Adrenal gland (tissue), 9 donors: ENCODE measurements at regions not wholly inside any gene's neighbourhood (a gene's known extent, or its start where the extent isn't known, plus 50 kb on each side); places are given as distances from the start of the nearest gene placed in this dataset.

Experiments
- DNase-seq, 7 donors: peaks; one replicate each; pipeline ENCODE4 v3.0.0-alpha.2; 2019 to 2020
- H3K27ac ChIP-seq, 5 donors: fragments of 200-600 bp; sonication (generic) in 4 of 5; 1 replicate in 3 of 5; 2 replicates in 2 of 5; pipeline versions ENCODE4 v1.5.1 to v1.8.0; 2016 to 2020; ENCODE audit warnings: mild to moderate bottlenecking in 1 of 5
- H3K27me3 ChIP-seq: fragments of 200-600 bp; 2 replicates; pipeline ENCODE4 v1.8.0; 2021
- H3K36me3 ChIP-seq, 2 donors: fragments of 200-600 bp; replicated peaks in 1 of 2; 1 replicate in 1 of 2; 2 replicates in 1 of 2; pipeline versions ENCODE4 v1.5.1 to v1.8.0; 2018 to 2022
- H3K4me1 ChIP-seq, 2 donors: fragments of 200-600 bp; replicated peaks in 1 of 2; 1 replicate in 1 of 2; 2 replicates in 1 of 2; pipeline versions ENCODE4 v1.5.1 to v1.8.0; 2018 to 2021
- H3K4me3 ChIP-seq, 4 donors: fragments of 200-600 bp; sonication (generic) in 3 of 4; one replicate each; pipeline ENCODE4 v1.5.1; 2016 to 2018
- H3K9me3 ChIP-seq, 3 donors: fragments of 200-600 bp; sonication (generic) in 1 of 3; replicated peaks in 1 of 3; 1 replicate in 2 of 3; 2 replicates in 1 of 3; pipeline versions ENCODE4 v1.5.1 to v1.8.0; 2016 to 2021
- POLR2A ChIP-seq, 2 donors: fragments of 450-650 bp; IDR thresholded peaks; one replicate each; pipeline ENCODE4 v1.6.1; 2017; ENCODE audit warnings: antibody characterized with exemption in 2 of 2, mild to moderate bottlenecking in 2 of 2, moderate library complexity in 1 of 2
- WGBS, 4 donors: extraction: QIAGEN DNeasy Blood & Tissue Kit in 2 of 4; methylation state at CpG; one replicate each; pipeline versions ENCODE4 v1.1.5 to v1.1.7; 2013 to 2017; 5-methylcytosine and 5-hydroxymethylcytosine counted together
- intact Hi-C, 2 donors: fragments of 100-400 bp; cut with DNase I; formaldehyde crosslinking; loops; one replicate each; pipeline versions ENCODE4 v1.14.1 to v1.15.0; 2022 to 2023
- TF ChIP-seq, protein P1 (sequence below), 6 experiments: fragments of 450-650 bp in 4 of 6; fragments of 200-600 bp in 2 of 6; sonication (generic) in 1 of 6; IDR thresholded peaks; 1 replicate in 5 of 6; 2 replicates in 1 of 6; pipeline versions ENCODE4 v1.5.1 to v1.8.0; 2016 to 2021; ENCODE audit warnings: antibody characterized with exemption in 6 of 6, mild to moderate bottlenecking in 2 of 6, moderate library complexity in 1 of 6
- donor health status: healthy with polysubstance abuse.
- donor health status: Bipolar disorder and iron deficiency.
- donor health status: DM: yes; HTN: yes; CAD: no.
- donor health status: DM: no; HTN: no; CAD: no.
- donor health status: DM: no; HTN: no; CAD: no.

DNA sequence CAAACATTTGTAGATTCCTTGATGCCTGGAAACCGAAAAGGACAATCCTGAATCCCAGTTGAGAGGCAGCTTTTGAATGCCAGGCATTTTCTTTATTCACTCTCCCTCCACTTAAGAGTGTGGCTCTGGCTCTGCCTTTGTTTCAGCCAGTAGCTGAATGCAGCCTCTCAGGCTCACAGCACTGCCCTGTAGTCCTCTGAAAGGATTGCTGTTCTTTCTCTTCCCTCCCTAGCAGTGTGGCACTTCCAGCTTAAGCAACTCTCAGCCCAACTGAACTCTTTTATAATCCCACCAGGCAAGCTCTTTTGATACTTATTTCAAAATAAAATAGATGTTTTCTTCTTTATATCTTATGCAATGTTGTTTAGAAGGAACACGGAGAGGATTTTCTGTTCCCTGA lies 415.6 kb downstream of the GJA1 start:
- H3K27ac ChIP-seq, result no peak overlapping the region
- no peak for TF ChIP-seq POLR2A (IDR thresholded peaks at IDR 0.05)
- TF ChIP-seq, protein P1, sequence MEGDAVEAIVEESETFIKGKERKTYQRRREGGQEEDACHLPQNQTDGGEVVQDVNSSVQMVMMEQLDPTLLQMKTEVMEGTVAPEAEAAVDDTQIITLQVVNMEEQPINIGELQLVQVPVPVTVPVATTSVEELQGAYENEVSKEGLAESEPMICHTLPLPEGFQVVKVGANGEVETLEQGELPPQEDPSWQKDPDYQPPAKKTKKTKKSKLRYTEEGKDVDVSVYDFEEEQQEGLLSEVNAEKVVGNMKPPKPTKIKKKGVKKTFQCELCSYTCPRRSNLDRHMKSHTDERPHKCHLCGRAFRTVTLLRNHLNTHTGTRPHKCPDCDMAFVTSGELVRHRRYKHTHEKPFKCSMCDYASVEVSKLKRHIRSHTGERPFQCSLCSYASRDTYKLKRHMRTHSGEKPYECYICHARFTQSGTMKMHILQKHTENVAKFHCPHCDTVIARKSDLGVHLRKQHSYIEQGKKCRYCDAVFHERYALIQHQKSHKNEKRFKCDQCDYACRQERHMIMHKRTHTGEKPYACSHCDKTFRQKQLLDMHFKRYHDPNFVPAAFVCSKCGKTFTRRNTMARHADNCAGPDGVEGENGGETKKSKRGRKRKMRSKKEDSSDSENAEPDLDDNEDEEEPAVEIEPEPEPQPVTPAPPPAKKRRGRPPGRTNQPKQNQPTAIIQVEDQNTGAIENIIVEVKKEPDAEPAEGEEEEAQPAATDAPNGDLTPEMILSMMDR (IDR thresholded peaks at IDR 0.05), result no peak
- 82 to 85% (median 83%) methylated on average over 2 of the region's 2 CpGs for WGBS, 4 donors
- H3K4me1 ChIP-seq, result no peaks in the 10 kb centered on the region
- H3K9me3 ChIP-seq, result no peaks in the 10 kb centered on the region
- no peaks in the 10 kb centered on the region for H3K27me3 ChIP-seq
- intact Hi-C loops, result loop anchor here (10.0 kb wide), 2 partner anchors 416 to 426 kb away; partner anchors contain the start of gene GJA1 (in 1 of the 2)
- H3K36me3 ChIP-seq, result no peaks in the 10 kb centered on the region
- no peak overlapping the region for H3K4me3 ChIP-seq
- DNase-seq, result no peak

DNA sequence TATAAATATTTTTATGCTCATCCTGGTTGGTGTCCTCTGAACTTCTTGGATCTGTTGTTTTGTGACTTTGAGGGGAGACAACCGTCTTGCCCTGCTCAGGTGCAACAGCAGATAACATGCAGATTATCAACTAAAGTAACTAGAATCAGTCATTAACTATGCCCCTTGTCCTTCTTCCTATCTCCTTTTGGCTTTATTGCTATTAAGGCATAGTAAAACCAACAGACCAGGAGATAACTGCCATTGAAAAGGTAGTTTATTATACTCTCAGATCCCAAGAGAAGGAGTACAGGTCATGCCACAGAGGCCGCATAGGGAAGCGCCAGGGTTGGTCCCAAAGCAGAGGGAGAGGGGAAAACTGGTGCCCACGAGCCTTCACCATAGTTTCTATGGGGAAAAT lies 418.2 kb downstream of the GJA1 start:
- Histone ChIP-seq H3K27ac (no peak overlapping the region), H3K36me3 (no peaks in the 10 kb centered on the region), H3K9me3 (no peaks in the 10 kb centered on the region), H3K4me3 (no peak overlapping the region), H3K27me3 (no peaks in the 10 kb centered on the region), H3K4me1 (no peaks in the 10 kb centered on the region)
- no peak for DNase-seq
- 81 to 94% (median 91%) methylated on average over 4 of the region's 4 CpGs for WGBS, 4 donors
- no peak for TF ChIP-seq POLR2A (IDR thresholded peaks at IDR 0.05)
- TF ChIP-seq, protein P1 (IDR thresholded peaks at IDR 0.05), result no peak
- intact Hi-C loops, result loop anchor here (10.0 kb wide), 2 partner anchors 419 to 429 kb away; partner anchors contain the start of gene GJA1 (in 1 of the 2)

DNA sequence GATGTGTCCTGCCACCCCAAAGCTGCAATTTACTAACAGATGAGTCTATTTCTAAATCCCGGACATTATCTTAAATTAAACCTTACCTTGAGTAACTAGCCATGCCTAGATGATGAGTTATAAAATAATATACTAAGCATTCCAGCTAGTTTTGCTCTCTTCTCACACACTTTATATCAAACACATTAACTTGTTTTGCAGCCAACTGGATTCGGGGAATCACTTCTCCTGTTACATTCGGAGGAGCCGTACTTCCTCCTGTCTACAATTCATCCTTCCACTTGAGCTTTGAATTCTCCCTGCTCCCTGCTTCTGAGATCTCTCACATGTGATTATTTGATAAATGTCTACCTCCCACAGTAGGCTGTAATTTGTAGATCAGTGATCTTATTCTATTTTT lies 420.1 kb downstream of the GJA1 start:
- no peak for DNase-seq
- TF ChIP-seq, protein P1 (IDR thresholded peaks at IDR 0.05), result no peak
- no peak for TF ChIP-seq POLR2A (IDR thresholded peaks at IDR 0.05)
- Histone ChIP-seq H3K9me3 (no peaks in the 10 kb centered on the region), H3K4me3 (no peak overlapping the region), H3K27ac (no peak overlapping the region), H3K4me1 (no peaks in the 10 kb centered on the region), H3K27me3 (no peaks in the 10 kb centered on the region), H3K36me3 (no peaks in the 10 kb centered on the region)
- intact Hi-C loops, result loop anchor here (10.0 kb wide), 2 partner anchors 421 to 431 kb away; partner anchors contain the start of gene GJA1 (in 1 of the 2)
- WGBS, 4 donors, result 77 to 89% (median 88%) methylated on average over 4 of the region's 4 CpGs

DNA sequence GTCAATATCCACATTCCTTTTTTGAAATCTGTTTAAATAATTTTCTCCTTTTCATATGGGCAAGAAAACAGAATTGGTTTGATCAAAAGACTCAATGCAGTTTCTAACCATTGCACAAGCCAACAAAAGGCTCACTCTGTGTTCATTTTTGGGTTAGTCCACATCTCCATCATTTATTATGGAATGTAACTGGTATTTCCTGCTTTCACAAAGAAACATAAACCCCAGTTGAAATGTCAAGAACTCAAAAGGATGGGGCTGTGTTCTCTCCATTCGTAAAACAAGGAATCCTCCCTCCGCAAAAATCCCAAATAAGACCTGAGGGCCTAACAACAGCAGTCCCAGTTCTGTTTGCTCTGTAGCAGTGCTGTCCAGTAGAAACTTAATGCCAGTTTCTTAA lies 420.9 kb downstream of the GJA1 start:
- Histone ChIP-seq H3K9me3 (no peaks in the 10 kb centered on the region), H3K36me3 (no peaks in the 10 kb centered on the region), H3K4me1 (no peaks in the 10 kb centered on the region), H3K4me3 (no peak overlapping the region), H3K27me3 (no peaks in the 10 kb centered on the region), H3K27ac (no peak overlapping the region)
- intact Hi-C loops, result loop anchor here (10.0 kb wide), 2 partner anchors 421 to 431 kb away; partner anchors contain the start of gene GJA1 (in 1 of the 2)
- 75 to 89% (median 81%) methylated on average over 2 of the region's 2 CpGs for WGBS, 4 donors
- TF ChIP-seq POLR2A (IDR thresholded peaks at IDR 0.05), result no peak
- TF ChIP-seq, protein P1 (IDR thresholded peaks at IDR 0.05), result no peak
- DNase-seq, result no peak
